IPS-15b (cell line): ENCODE measurements at regions not wholly inside any gene's neighbourhood (a gene's known extent, or its start where the extent isn't known, plus 50 kb on each side); places are given as distances from the start of the nearest gene placed in this dataset.

Experiments
- H3K27me3 ChIP-seq: one replicate; pipeline ENCODE4 v1.6.1; 2013; ENCODE audit warnings: low read length; ENCODE audit not compliant: control insufficient read depth, insufficient read depth
- H3K36me3 ChIP-seq: one replicate; pipeline ENCODE4 v1.6.1; 2013; ENCODE audit warnings: low read length; ENCODE audit not compliant: control insufficient read depth, insufficient read depth
- H3K4me1 ChIP-seq: one replicate; pipeline ENCODE4 v1.6.1; 2013; ENCODE audit warnings: mild to moderate bottlenecking, low read length; ENCODE audit not compliant: control insufficient read depth, insufficient read depth
- H3K4me3 ChIP-seq: one replicate; pipeline ENCODE4 v1.5.1; 2013; ENCODE audit warnings: low read depth, low read length
- H3K9ac ChIP-seq: one replicate; pipeline ENCODE4 v1.6.1; 2013; ENCODE audit warnings: low read depth, mild to moderate bottlenecking, low read length
- H3K9me3 ChIP-seq: one replicate; pipeline ENCODE4 v1.6.1; 2013; ENCODE audit warnings: mild to moderate bottlenecking, low read length; ENCODE audit not compliant: control insufficient read depth, insufficient read depth

GRCh38 chr11:92276773-92277172 lies 52.2 kb downstream of the FAT3 start:
- H3K27me3 ChIP-seq = no peaks in the 10 kb centered on the region
- H3K4me3 ChIP-seq = no peak overlapping the region
- no peak overlapping the region for H3K9ac ChIP-seq
- no peaks in the 10 kb centered on the region for H3K36me3 ChIP-seq
- peaks cover 3% of the 10 kb centered on the region for H3K4me1 ChIP-seq
- no peaks in the 10 kb centered on the region for H3K9me3 ChIP-seq

GRCh38 chr11:92277871-92278270 lies 53.3 kb downstream of the FAT3 start:
- no peak overlapping the region for H3K4me3 ChIP-seq
- H3K9ac ChIP-seq = no peak overlapping the region
- peaks cover 3% of the 10 kb centered on the region for H3K4me1 ChIP-seq
- H3K36me3 ChIP-seq = no peaks in the 10 kb centered on the region
- H3K27me3 ChIP-seq = no peaks in the 10 kb centered on the region
- H3K9me3 ChIP-seq = no peaks in the 10 kb centered on the region

GRCh38 chr11:92278791-92279433 lies 54.3 kb downstream of the FAT3 start:
- Histone ChIP-seq H3K36me3 (no peaks in the 10 kb centered on the region), H3K4me1 (peaks cover 3% of the 10 kb centered on the region), H3K9me3 (no peaks in the 10 kb centered on the region), H3K4me3 (no peak overlapping the region), H3K27me3 (no peaks in the 10 kb centered on the region), H3K9ac (no peak overlapping the region)

- no peak overlapping the region for H3K9ac ChIP-seq
- no peaks in the 10 kb centered on the region for H3K9me3 ChIP-seq
- no peaks in the 10 kb centered on the region for H3K36me3 ChIP-seq
- no peak overlapping the region for H3K4me3 ChIP-seq
- H3K4me1 ChIP-seq = peaks cover 5% of the 10 kb centered on the region
- H3K27me3 ChIP-seq = no peaks in the 10 kb centered on the region
Observed at GRCh38 chr11:92284107-92284506, 59.5 kb downstream of the FAT3 start.

- no peak overlapping the region for H3K4me3 ChIP-seq
- H3K27me3 ChIP-seq = no peaks in the 10 kb centered on the region
- H3K4me1 ChIP-seq = peaks cover 5% of the 10 kb centered on the region
- H3K9ac ChIP-seq = no peak overlapping the region
- no peaks in the 10 kb centered on the region for H3K9me3 ChIP-seq
- no peaks in the 10 kb centered on the region for H3K36me3 ChIP-seq
Observed at GRCh38 chr11:92284558-92284957, 59.9 kb downstream of the FAT3 start.

GRCh38 chr11:92285776-92286175 lies 61.2 kb downstream of the FAT3 start:
- no peaks in the 10 kb centered on the region for H3K27me3 ChIP-seq
- no peak overlapping the region for H3K4me3 ChIP-seq
- peaks cover 5% of the 10 kb centered on the region for H3K4me1 ChIP-seq
- no peaks in the 10 kb centered on the region for H3K36me3 ChIP-seq
- no peaks in the 10 kb centered on the region for H3K9me3 ChIP-seq
- no peak overlapping the region for H3K9ac ChIP-seq

- Histone ChIP-seq H3K9me3 (no peaks in the 10 kb centered on the region), H3K9ac (no peak overlapping the region), H3K4me3 (no peak overlapping the region), H3K36me3 (no peaks in the 10 kb centered on the region), H3K4me1 (peaks cover 5% of the 10 kb centered on the region), H3K27me3 (no peaks in the 10 kb centered on the region)
Observed at GRCh38 chr11:92286709-92287108, 62.1 kb downstream of the FAT3 start.

- no peaks in the 10 kb centered on the region for H3K9me3 ChIP-seq
- H3K4me3 ChIP-seq = no peak overlapping the region
- H3K9ac ChIP-seq = no peak overlapping the region
- H3K36me3 ChIP-seq = no peaks in the 10 kb centered on the region
- no peaks in the 10 kb centered on the region for H3K4me1 ChIP-seq
- H3K27me3 ChIP-seq = no peaks in the 10 kb centered on the region
Observed at GRCh38 chr11:92295175-92296137, 70.8 kb downstream of the FAT3 start.

GRCh38 chr11:92296138-92296515 lies 71.5 kb downstream of the FAT3 start:
- Histone ChIP-seq H3K9me3 (no peaks in the 10 kb centered on the region), H3K4me1 (no peaks in the 10 kb centered on the region), H3K9ac (no peak overlapping the region), H3K4me3 (no peak overlapping the region), H3K36me3 (no peaks in the 10 kb centered on the region), H3K27me3 (no peaks in the 10 kb centered on the region)

GRCh38 chr11:92297567-92298553 lies 73.2 kb downstream of the FAT3 start:
- Histone ChIP-seq H3K9me3 (no peaks in the 10 kb centered on the region), H3K4me3 (no peak overlapping the region), H3K36me3 (no peaks in the 10 kb centered on the region), H3K4me1 (peaks cover 3% of the 10 kb centered on the region), H3K27me3 (no peaks in the 10 kb centered on the region), H3K9ac (no peak overlapping the region)

GRCh38 chr11:92300876-92301275 lies 76.3 kb downstream of the FAT3 start:
- Histone ChIP-seq H3K4me3 (no peak overlapping the region), H3K36me3 (no peaks in the 10 kb centered on the region), H3K27me3 (no peaks in the 10 kb centered on the region), H3K4me1 (peaks cover 16% of the 10 kb centered on the region), H3K9me3 (no peaks in the 10 kb centered on the region), H3K9ac (no peak overlapping the region)
